Activated CD4-positive, alpha-beta T cell treated with anti-CD3 and anti-CD28 coated beads for 36 hours (primary cell): ENCODE measurements at regions not wholly inside any gene's neighbourhood (a gene's known extent, or its start where the extent isn't known, plus 50 kb on each side); places are given as distances from the start of the nearest gene placed in this dataset.
"Not testable (repeated sequence)": the region's sequence is repeated elsewhere in the genome, so short reads cannot be mapped to it uniquely, and the experiment has no call there.

Experiments used
- ATAC-seq: fragments of 200-7000 bp; cut with Tn5 transposase; one replicate; pipeline ENCODE4 v1.10.0; 2021; ENCODE audit warnings: mild to moderate bottlenecking, moderate library complexity
- CTCF ChIA-PET: fragments of 350-600 bp; sonication (Branson Sonifier 250); formaldehyde crosslinking; loops from one replicate; lab custom pipeline; 2021; ENCODE audit warnings: antibody characterized with exemption; lab: Charles Lee
- POLR2A ChIA-PET: fragments of 350-600 bp; sonication (Branson Sonifier 250); formaldehyde crosslinking; loops from one replicate; lab custom pipeline; 2021; ENCODE audit warnings: antibody characterized with exemption, inconsistent platforms; lab: Charles Lee
- DNase-seq: peaks from one replicate; pipeline ENCODE4 v3.0.0-alpha.2; 2020
- H3K27ac Mint-ChIP-seq: one replicate; pipeline ENCODE4 v1.8.0; 2021; ENCODE audit warnings: mixed read lengths
- H3K27me3 Mint-ChIP-seq: one replicate; pipeline ENCODE4 v1.8.0; 2021; ENCODE audit warnings: mixed read lengths
- H3K36me3 Mint-ChIP-seq: one replicate; pipeline ENCODE4 v1.8.0; 2021; ENCODE audit warnings: low read depth, mixed read lengths
- H3K4me1 Mint-ChIP-seq: one replicate; pipeline ENCODE4 v1.8.0; 2021; ENCODE audit warnings: mixed read lengths
- H3K4me3 Mint-ChIP-seq: one replicate; pipeline ENCODE4 v1.8.0; 2021; ENCODE audit warnings: mild to moderate bottlenecking, moderate library complexity, mixed read lengths
- H3K9me3 Mint-ChIP-seq: one replicate; pipeline ENCODE4 v1.8.0; 2021; ENCODE audit warnings: low read depth, mixed read lengths
- intact Hi-C, 2 experiments: fragments of 100-400 bp; cut with DNase I in 1 of 2; cut with micrococcal nuclease in 1 of 2; formaldehyde crosslinking; loops; one replicate each; pipeline versions ENCODE4 v1.14.2 to v1.15.1; 2022 to 2024; cut with DNase I, micrococcal nuclease

DNA sequence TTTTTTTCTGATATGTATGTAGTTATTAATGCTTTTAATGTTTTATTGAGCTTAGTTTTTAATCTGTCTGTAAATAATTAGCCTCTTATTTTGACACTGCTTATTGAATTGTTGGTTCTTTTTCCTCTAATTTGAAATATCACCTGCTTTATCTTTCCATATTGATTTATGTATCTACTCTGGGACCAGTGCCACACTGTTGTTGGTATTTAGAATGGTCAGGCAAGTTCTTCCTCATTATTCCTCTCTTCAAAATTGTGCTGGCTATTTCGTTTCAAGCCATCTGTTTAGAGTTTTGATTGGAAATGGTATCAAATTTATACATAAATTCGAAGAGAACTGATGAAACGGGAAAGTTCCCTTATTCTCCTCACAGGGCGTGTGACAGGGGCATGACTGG is 96.8 kb upstream of the APP start:
- POLR2A ChIA-PET = no interaction called here
- intact Hi-C loops = no loop called here

DNA sequence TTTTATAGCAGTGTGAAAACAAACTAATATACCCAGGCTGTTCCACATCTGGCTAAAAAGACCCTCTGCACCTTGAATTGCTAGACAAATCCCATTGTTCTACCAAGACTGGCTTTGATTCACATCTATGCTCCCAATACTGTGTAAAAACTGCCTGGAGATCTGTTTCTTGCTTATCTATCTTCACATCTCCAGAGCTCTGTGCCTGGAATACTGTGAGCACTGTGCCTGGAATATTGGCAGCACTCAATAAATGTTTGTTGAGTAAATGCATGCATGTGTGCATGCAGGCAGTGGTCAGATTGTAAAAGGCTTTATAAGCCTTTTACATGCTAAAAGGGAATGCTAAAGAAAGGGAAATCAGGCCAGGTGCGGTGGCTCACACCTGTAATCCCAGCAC is 75.5 kb upstream of the APP start:
- Mint-ChIP-seq H3K9me3 (peaks cover 2% of the 10 kb centered on the region), H3K4me1 (no peaks in the 10 kb centered on the region), H3K27me3 (peaks cover 11% of the 10 kb centered on the region), H3K27ac (no peak overlapping the region), H3K36me3 (no peaks in the 10 kb centered on the region), H3K4me3 (no peak overlapping the region)
- ChIA-PET POLR2A (no interaction called here), CTCF (no interaction called here)
- intact Hi-C loops = no loop called here
- no peak for DNase-seq
- ATAC-seq = no peak

More for the DNA sequence above, 96.8 kb upstream of the APP start:
- H3K4me1 Mint-ChIP-seq = no peaks in the 10 kb centered on the region
- ATAC-seq = no peak
- no peak overlapping the region for H3K4me3 Mint-ChIP-seq
- H3K27ac Mint-ChIP-seq = no peak overlapping the region
- H3K9me3 Mint-ChIP-seq = peaks cover 4% of the 10 kb centered on the region
- peaks cover 11% of the 10 kb centered on the region for H3K27me3 Mint-ChIP-seq
- H3K36me3 Mint-ChIP-seq = no peaks in the 10 kb centered on the region
- no peak for DNase-seq
- CTCF ChIA-PET = no interaction called here

DNA sequence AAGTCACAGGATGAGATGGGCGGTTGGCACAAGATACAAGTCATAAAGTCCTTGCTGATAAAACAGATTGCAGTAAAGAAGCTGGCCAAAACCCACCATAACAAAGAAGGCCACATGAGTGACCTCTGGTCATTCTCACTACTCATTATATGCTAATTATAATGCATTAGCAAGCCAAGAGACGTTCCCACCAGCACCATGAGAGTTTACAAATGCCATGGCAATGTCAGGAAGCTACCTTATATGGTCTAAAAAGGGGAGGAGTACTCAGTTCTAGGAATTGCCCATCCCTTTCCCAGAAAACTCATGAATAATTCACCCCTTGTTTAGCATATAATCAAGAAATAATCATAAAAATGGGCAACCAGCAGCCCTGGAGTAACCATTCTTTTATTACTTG is 74.9 kb upstream of the APP start:
- Mint-ChIP-seq H3K4me3 (no peak overlapping the region), H3K9me3 (peaks cover 2% of the 10 kb centered on the region), H3K4me1 (no peaks in the 10 kb centered on the region), H3K36me3 (no peaks in the 10 kb centered on the region), H3K27me3 (peaks cover 11% of the 10 kb centered on the region), H3K27ac (no peak overlapping the region)
- ChIA-PET CTCF (no interaction called here), POLR2A (no interaction called here)
- DNase-seq (no peak), ATAC-seq (no peak)
- intact Hi-C loops = no loop called here

DNA sequence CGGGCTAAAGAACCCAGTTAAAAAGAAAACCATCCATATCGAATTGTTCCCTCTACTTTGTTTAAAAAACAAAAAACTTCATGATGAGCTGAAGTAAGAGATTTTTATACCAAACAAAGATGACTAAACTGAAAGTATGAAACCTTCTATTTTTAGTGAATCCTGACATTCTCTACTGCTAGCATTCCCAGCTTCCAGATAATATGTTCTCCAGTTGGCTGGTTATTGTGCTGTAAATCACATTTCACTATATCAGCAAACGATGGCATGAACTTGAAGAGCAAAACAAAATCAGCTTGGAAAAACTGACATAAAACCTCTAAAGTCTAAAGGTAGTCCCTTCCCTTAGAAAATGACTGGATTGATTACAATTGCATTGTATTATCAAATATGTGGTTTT is 68.1 kb upstream of the APP start:
- H3K4me1 Mint-ChIP-seq = no peaks in the 10 kb centered on the region
- POLR2A ChIA-PET = no interaction called here
- no peak overlapping the region for H3K4me3 Mint-ChIP-seq
- intact Hi-C loops = no loop called here
- CTCF ChIA-PET = interaction anchor here (0.9 kb wide), 1 partner anchor 343 kb away, joined by 3 read pairs; no protein-coding TSS in a partner anchor
- peaks cover 2% of the 10 kb centered on the region for H3K9me3 Mint-ChIP-seq
- ATAC-seq = no peak
- H3K27ac Mint-ChIP-seq = no peak overlapping the region
- DNase-seq = no peak
- H3K27me3 Mint-ChIP-seq = peaks cover 2% of the 10 kb centered on the region
- no peaks in the 10 kb centered on the region for H3K36me3 Mint-ChIP-seq

DNA sequence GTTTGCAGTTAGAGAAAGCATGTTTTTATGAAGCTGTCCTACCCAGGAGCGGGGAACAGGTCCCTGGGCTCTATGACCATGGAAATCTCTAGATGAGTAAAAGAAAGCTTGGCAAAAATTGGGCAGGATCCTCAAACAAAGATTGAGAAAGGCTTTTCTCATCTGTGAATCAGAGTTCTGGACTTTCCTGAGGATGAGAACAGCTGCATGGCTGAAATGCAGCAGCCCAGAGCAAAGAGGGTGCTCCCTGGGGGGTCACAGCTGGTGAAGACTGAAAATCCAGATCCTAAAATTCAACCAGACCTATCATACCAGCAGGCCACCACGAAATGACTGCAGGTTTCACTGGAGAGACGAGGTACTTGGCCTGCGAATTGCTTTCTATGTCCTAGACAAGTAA is 65.7 kb upstream of the APP start:
- H3K4me3 Mint-ChIP-seq = no peak overlapping the region
- H3K27me3 Mint-ChIP-seq = no peaks in the 10 kb centered on the region
- DNase-seq = no peak
- ChIA-PET POLR2A (no interaction called here), CTCF (interaction anchor here (0.7 to 1.7 kb wide), 2 partner anchors 108 to 341 kb away, joined by 3 read pairs; no protein-coding TSS in a partner anchor)
- no peak overlapping the region for H3K27ac Mint-ChIP-seq
- H3K9me3 Mint-ChIP-seq = no peaks in the 10 kb centered on the region
- no peaks in the 10 kb centered on the region for H3K4me1 Mint-ChIP-seq
- ATAC-seq = no peak
- intact Hi-C loops = no loop called here
- H3K36me3 Mint-ChIP-seq = no peaks in the 10 kb centered on the region

DNA sequence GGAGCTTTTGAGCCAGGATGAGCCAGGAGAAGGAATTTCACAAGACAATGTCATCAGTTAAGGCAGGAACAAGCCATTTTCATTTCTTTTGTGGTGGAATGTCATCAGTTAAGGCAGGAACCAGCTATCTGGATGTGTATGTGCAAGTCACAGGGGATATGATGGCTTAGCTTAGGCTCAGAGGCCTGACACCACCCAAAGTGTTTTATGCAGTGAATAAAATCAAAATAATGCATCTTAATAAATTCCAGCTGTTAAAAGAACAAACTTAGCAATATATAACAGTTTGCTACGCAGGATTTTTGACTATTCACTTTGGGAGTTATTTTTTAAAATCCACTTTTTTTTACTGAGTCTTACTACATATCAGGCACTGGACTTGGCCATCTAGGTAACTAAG is 62.7 kb upstream of the APP start:
- POLR2A ChIA-PET, H3K4me3 Mint-ChIP-seq, H3K9me3 Mint-ChIP-seq, H3K27me3 Mint-ChIP-seq, H3K36me3 Mint-ChIP-seq, CTCF ChIA-PET, H3K4me1 Mint-ChIP-seq, intact Hi-C loops, DNase-seq, H3K27ac Mint-ChIP-seq, ATAC-seq: not testable (repeated sequence)

DNA sequence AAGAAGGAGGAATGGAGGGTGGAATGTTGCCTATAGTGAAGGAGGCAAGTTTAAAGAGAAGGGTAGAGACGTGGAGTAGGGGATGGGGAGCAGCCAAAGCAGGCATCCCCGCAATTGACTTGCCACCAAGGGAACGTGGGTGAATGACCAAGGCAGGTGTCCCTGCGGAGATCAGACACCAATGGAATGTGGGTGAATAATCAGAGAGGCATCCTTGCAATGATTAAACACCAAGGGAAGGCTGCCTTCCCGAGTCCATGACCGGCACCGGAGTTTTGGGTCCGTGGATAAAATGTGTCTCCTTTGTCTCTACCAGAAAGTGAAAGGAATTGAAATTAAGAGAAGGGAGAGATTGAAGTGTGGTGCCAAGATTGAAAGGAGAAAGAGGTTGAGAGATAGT is 61.9 kb upstream of the APP start:
- H3K4me3 Mint-ChIP-seq = not testable (repeated sequence)

DNA sequence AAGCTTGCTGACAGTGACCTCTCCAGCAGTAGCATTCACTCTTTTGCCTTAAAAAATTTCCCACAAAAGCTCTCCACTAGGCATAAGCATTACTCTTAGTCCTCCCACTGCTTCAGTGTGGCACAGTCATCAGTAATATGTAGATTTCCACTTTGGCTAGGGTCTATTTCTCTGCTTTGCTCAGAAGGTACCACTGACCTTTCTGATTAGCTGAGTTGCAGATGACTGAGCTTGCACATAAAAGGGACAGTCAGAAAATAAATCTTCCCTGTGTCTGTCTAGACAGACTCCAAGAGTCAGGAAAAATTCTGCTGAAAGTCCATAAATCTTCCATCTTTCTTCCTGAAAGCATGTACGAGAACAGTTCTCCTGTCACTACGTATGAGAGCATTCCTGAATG is 56.6 kb upstream of the APP start:
- Mint-ChIP-seq H3K4me3 (no peak overlapping the region), H3K4me1 (no peaks in the 10 kb centered on the region), H3K36me3 (no peaks in the 10 kb centered on the region), H3K27ac (no peak overlapping the region), H3K9me3 (no peaks in the 10 kb centered on the region), H3K27me3 (peaks cover 2% of the 10 kb centered on the region)
- DNase-seq (no peak), ATAC-seq (no peak)
- ChIA-PET POLR2A (no interaction called here), CTCF (no interaction called here)
- intact Hi-C loops = no loop called here

More for the DNA sequence above, 61.9 kb upstream of the APP start:
- H3K27ac Mint-ChIP-seq, intact Hi-C loops, H3K27me3 Mint-ChIP-seq, DNase-seq, ATAC-seq, CTCF ChIA-PET, POLR2A ChIA-PET, H3K4me1 Mint-ChIP-seq, H3K9me3 Mint-ChIP-seq, H3K36me3 Mint-ChIP-seq: not testable (repeated sequence)

DNA sequence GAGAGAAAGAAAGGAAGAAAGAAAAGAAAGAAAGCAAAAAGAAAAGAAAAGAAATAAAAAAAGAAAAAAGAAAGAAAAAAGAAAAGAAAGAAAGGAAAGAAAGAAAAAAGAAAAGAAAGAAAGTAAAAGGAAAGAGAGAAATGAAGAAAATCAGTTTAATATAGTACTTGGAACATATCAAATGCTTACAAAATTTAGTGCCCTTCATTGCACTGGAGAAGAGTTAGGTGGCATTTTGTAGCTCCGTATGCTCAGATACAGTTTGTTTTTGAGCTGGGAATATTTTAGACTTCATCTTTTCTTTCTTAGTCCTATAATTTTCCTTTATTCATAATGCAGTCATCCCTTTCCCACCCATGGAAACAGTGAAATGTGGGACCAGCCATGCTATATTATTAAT is 56.2 kb upstream of the APP start:
- Mint-ChIP-seq H3K4me1 (no peaks in the 10 kb centered on the region), H3K4me3 (no peak overlapping the region), H3K36me3 (no peaks in the 10 kb centered on the region), H3K27me3 (peaks cover 2% of the 10 kb centered on the region), H3K27ac (no peak overlapping the region), H3K9me3 (no peaks in the 10 kb centered on the region)
- CTCF ChIA-PET = no interaction called here
- DNase-seq = no peak
- POLR2A ChIA-PET = no interaction called here
- no peak for ATAC-seq
- intact Hi-C loops = no loop called here

DNA sequence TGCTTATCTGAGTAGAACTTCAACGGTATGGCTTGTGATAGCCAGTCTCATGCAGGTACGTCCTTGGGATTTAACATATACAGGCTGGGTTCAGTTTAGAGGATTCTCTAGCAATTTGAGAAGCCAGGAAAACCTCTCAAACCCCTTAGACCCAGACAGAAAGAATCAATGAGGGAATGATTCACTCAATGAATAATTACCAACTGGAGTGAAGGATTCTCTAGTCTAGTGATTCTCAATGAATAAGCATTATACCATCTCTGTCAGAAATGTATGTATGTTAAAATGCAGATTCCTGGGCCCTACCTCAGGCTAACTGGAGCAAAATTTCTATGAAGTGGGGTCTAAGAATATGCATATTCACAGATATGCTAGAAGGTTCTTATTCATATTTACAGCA is 54.5 kb upstream of the APP start:
- POLR2A ChIA-PET = no interaction called here
- no peak overlapping the region for H3K4me3 Mint-ChIP-seq
- ATAC-seq (no peak), DNase-seq (no peak)
- H3K27me3 Mint-ChIP-seq = peaks cover 2% of the 10 kb centered on the region
- H3K36me3 Mint-ChIP-seq = no peaks in the 10 kb centered on the region
- no peaks in the 10 kb centered on the region for H3K4me1 Mint-ChIP-seq
- H3K27ac Mint-ChIP-seq = no peak overlapping the region
- CTCF ChIA-PET = no interaction called here
- intact Hi-C loops = no loop called here
- no peaks in the 10 kb centered on the region for H3K9me3 Mint-ChIP-seq

DNA sequence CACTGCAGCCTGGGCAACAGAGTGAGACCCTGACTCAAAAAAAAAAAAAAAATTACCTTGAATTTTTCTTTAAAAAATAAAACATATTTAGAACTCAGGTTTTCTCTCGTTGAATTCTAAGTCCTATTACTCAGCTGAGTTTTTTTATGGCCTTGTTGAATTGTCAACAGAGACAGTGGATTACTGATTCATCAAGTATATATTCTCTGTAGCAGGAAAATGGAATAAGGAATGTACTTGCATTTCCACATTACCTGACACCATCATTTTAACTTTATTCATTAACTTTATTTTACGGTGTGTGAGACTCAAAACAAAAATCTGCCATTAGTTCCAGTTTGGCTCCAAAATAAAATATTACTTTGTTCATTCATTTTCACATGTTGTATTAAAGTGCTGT is 53.8 kb upstream of the APP start:
- no peak overlapping the region for H3K4me3 Mint-ChIP-seq
- H3K27me3 Mint-ChIP-seq = peaks cover 2% of the 10 kb centered on the region
- ATAC-seq = no peak

More for the DNA sequence above, 53.8 kb upstream of the APP start:
- ChIA-PET POLR2A (no interaction called here), CTCF (no interaction called here)
- Mint-ChIP-seq H3K27ac (no peak overlapping the region), H3K9me3 (no peaks in the 10 kb centered on the region), H3K36me3 (no peaks in the 10 kb centered on the region), H3K4me1 (no peaks in the 10 kb centered on the region)
- no peak for DNase-seq
- intact Hi-C loops = no loop called here
